ENCODE measurements at regions not wholly inside any gene's neighbourhood (a gene's known extent, or its start where the extent isn't known, plus 50 kb on each side); places are given as distances from the start of the nearest gene placed in this dataset.

- no peak overlapping the region for H3K4me3 Mint-ChIP-seq (ENCODE audit: low read depth, unreplicated experiment)
- CTCF ChIA-PET = no interaction called here
- H3K36me3 Mint-ChIP-seq (ENCODE audit: insufficient read depth, unreplicated experiment) = no peaks in the 10 kb centered on the region
- TF ChIP-seq CTCF (IDR thresholded peaks at IDR 0.05; ENCODE audit: unreplicated experiment) = no peak
- no peak overlapping the region for H3K27ac Mint-ChIP-seq (ENCODE audit: unreplicated experiment)
- intact Hi-C loops (cut with micrococcal nuclease; ENCODE audit: unreplicated experiment) = no loop called here
- H3K27me3 Mint-ChIP-seq (ENCODE audit: unreplicated experiment) = no peaks in the 10 kb centered on the region
- BruUV-seq (replicated peaks) = no TSS peak
- no peaks in the 10 kb centered on the region for H3K9me3 Mint-ChIP-seq (ENCODE audit: low read depth, unreplicated experiment)
- DNase-seq = no peak
- peaks cover 31% of the 10 kb centered on the region for H3K4me1 Mint-ChIP-seq (ENCODE audit: low read depth, unreplicated experiment)
These were observed 347.6 kb upstream of the IMPG1 start for GRCh38 chr6:76420094-76420493.

DNA sequence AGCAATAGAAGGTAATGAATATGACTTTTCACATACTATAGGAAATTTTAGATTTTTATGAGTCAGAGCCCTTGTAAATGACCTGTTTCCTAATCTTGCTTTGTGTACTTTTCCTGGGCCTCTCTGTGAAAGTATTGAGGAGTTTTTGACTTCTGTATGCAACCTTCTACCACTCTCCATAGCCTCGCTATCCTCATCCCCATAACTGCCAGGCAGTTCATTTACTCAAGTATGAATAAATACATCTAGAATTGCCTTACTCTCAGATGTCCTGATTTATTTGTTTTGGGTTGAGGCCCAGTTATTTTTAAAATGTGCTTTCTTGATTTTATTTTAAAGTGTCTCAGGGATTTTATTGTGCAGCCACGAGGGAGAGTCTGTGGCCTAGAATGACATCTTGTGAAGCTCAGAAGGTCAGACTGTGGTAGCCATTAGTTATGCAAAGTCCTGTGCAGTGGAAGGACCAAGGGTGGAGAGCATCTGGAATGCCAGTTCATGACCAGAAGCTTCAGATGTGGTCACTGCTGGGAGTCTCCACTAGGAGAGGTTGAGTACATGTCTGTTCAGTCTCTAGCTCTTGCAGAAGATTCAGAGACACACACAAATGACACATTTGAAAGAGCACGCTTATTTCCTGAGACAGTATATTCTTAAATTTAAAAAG, 346.2 kb upstream of the IMPG1 start:
- no peaks in the 10 kb centered on the region for H3K36me3 Mint-ChIP-seq (ENCODE audit: insufficient read depth, unreplicated experiment)
- H3K4me1 Mint-ChIP-seq (ENCODE audit: low read depth, unreplicated experiment) = peaks cover 31% of the 10 kb centered on the region
- intact Hi-C loops (cut with micrococcal nuclease; ENCODE audit: unreplicated experiment) = no loop called here
- no peaks in the 10 kb centered on the region for H3K27me3 Mint-ChIP-seq (ENCODE audit: unreplicated experiment)
- H3K9me3 Mint-ChIP-seq (ENCODE audit: low read depth, unreplicated experiment) = no peaks in the 10 kb centered on the region
- peak; percentile 5 for DNase-seq
- no TSS peak for BruUV-seq (replicated peaks)
- no peak for TF ChIP-seq CTCF (IDR thresholded peaks at IDR 0.05; ENCODE audit: unreplicated experiment)
- CTCF ChIA-PET = no interaction called here
- no peak overlapping the region for H3K4me3 Mint-ChIP-seq (ENCODE audit: low read depth, unreplicated experiment)
- no peak overlapping the region for H3K27ac Mint-ChIP-seq (ENCODE audit: unreplicated experiment)

DNA sequence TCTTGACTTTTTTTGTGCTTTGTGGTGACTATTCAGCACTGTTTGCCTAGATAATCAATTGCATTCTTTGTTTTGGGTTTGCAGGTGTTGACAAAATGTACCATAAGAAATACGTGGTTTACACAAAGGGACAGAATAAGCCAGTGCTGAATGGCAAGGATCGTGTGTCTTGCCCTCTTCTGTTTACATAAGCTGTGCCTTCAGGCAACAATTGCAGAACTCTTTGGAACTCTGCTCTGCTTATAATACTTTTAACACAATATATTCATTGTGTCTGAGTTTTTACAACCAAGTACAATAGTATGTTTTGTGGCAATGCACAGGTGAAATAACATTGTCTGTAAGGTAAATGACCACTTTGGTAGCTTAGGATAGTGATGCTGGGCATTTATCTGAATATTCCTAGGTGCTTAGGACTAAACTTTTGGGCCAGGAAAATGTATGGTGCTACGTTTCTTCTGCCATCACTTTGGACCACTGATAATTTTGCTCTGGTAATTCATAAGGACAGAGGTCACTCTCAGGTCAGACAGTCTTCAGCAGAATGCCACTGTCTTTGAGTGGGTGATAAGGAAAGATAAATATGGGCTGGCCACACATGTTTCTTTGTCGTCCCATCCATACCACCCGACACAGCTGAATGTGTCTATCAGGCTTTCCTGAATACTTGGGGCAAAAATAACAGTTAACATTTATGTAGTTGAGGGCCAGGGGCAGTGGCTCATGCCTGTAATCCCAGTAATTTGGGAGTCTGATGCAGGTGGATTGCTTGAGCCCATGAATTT, 344.6 kb upstream of the IMPG1 start:
- no peak overlapping the region for H3K4me3 Mint-ChIP-seq (ENCODE audit: low read depth, unreplicated experiment)
- CTCF ChIA-PET = no interaction called here
- peak; percentile 6 for DNase-seq
- no peak for TF ChIP-seq CTCF (IDR thresholded peaks at IDR 0.05; ENCODE audit: unreplicated experiment)
- H3K4me1 Mint-ChIP-seq (ENCODE audit: low read depth, unreplicated experiment) = peaks cover 31% of the 10 kb centered on the region
- no peaks in the 10 kb centered on the region for H3K27me3 Mint-ChIP-seq (ENCODE audit: unreplicated experiment)
- intact Hi-C loops (cut with micrococcal nuclease; ENCODE audit: unreplicated experiment) = no loop called here
- no peak overlapping the region for H3K27ac Mint-ChIP-seq (ENCODE audit: unreplicated experiment)
- BruUV-seq (replicated peaks) = no TSS peak
- H3K36me3 Mint-ChIP-seq (ENCODE audit: insufficient read depth, unreplicated experiment) = no peaks in the 10 kb centered on the region
- H3K9me3 Mint-ChIP-seq (ENCODE audit: low read depth, unreplicated experiment) = no peaks in the 10 kb centered on the region

- CTCF ChIA-PET = no interaction called here
- TF ChIP-seq CTCF (IDR thresholded peaks at IDR 0.05; ENCODE audit: unreplicated experiment) = no peak
- no peak for DNase-seq
- no peaks in the 10 kb centered on the region for H3K9me3 Mint-ChIP-seq (ENCODE audit: low read depth, unreplicated experiment)
- no peaks in the 10 kb centered on the region for H3K4me1 Mint-ChIP-seq (ENCODE audit: low read depth, unreplicated experiment)
- H3K27me3 Mint-ChIP-seq (ENCODE audit: unreplicated experiment) = no peaks in the 10 kb centered on the region
- H3K4me3 Mint-ChIP-seq (ENCODE audit: low read depth, unreplicated experiment) = no peak overlapping the region
- H3K27ac Mint-ChIP-seq (ENCODE audit: unreplicated experiment) = no peak overlapping the region
- no peaks in the 10 kb centered on the region for H3K36me3 Mint-ChIP-seq (ENCODE audit: insufficient read depth, unreplicated experiment)
- no TSS peak for BruUV-seq (replicated peaks)
- intact Hi-C loops (cut with micrococcal nuclease; ENCODE audit: unreplicated experiment) = no loop called here
These were observed 330.6 kb upstream of the IMPG1 start for GRCh38 chr6:76403064-76403463.

Data from Calu3 (cell line).